Ammon's horn (tissue), 1 donor: ENCODE measurements at regions not wholly inside any gene's neighbourhood (a gene's known extent, or its start where the extent isn't known, plus 50 kb on each side); places are given as distances from the start of the nearest gene placed in this dataset.

Experiments
- DNase-seq: peaks from one replicate; pipeline ENCODE4 v3.0.0-alpha.2; 2016; ENCODE audit warnings: low spot score

DNA sequence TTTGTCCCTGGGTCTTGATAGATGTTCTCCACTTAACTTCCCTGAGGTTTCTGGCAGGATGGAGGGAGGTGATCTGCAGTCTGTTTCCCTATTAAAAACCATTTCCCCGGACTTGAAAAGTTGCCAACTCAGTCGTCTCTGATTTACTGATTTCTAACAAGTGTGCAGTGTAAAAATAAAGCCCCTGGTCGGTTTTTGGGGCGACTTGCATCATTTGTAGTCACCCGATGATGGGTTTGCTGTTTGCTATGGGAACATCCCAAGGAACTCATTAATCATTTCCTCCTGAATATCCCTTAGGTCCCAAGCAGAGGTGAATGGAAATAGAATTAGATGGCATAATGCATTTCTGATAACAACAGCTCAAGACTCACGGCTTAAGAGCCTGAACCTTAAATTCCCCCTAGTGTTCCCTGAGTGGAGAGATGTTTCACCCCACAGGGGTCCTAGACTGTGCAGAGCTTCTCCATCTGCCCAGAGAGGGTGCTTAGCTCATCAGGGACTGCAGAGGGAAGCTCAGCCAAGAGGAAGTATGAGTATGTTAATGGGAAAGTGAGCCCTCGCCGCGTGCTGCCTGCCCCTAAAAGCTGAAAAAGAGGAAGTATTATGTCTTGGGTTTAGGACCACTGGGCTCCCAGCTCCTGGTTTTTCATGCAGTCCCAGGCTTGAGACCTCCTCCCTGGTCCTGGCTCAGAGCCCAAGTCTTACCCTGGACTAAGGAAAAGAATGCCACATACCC is 115.1 kb upstream of the DAP start:
- DNase-seq = peak; percentile 44

DNA sequence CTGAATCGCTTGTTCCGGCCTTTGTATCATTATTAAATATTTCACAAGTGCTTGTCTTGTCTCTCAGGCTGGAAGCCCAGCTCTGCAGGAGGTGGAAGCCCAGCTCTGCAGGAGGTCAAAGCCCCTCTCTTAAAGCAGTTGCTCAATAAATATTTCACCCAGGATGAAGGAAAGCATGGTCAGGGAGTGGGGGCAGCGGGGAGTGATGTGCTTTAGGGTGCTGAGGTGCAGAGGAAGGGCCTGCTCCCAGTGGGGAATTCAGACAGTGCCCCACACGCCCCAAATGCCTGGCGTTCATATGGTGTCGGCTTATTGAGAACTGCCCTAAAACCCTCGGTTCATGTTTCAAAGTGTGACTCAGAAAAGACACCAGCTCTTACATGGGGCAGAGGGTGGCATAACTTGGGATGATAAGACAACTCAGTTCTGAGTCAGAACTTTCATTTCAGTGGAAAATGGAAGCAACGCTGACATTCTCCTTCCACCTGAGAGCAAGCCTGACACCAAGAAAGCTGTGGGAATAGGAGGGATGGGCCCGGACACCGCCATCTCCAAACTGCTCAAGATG is 114.3 kb upstream of the DAP start:
- no peak for DNase-seq

DNA sequence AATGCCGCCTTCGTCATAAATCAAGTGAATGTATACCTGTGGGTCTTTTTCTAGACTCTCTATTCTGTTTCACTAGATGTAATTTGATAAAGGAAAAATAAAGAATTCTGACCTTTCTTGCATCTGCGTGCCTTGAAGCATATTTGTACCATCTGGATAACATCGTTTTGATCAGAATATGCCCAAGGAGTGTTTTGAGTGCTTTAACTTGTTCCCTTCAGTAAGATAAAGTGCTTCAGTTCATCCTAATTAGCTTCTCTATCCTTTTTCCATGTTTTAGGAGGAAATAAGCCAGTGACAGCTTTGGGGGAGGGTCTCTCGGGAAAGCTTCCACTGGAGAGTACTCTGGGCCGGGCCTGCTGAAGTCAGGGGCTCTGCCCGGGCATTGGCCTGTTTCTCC is 113.5 kb upstream of the DAP start:
- DNase-seq = no peak

- no peak for DNase-seq
Observed at GRCh38 chr5:10870791-10871190, 109.8 kb upstream of the DAP start.

GRCh38 chr5:10868956-10869355 is 107.9 kb upstream of the DAP start:
- no peak for DNase-seq

GRCh38 chr5:10867389-10868303 is 106.6 kb upstream of the DAP start:
- no peak for DNase-seq

DNA sequence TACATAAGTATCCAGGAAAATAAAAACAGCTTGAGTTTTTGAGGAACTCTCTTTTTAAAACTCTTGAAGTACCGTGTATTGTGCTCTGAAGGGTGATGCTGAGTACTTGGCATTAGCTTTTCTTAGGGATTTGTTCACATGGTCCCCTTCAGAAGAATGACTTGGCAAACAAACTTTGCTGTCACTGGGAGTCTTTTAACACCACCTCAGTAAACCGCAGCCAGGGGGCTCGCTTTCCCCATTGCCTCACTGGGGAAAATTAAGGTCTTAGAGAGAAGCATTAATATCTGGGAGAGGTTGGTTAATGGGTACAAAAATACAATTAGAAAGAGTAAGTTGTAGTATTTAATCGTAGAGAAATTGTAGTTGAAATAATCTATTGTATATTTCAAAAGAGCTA is 105.9 kb upstream of the DAP start:
- DNase-seq = peak; percentile 33

DNA sequence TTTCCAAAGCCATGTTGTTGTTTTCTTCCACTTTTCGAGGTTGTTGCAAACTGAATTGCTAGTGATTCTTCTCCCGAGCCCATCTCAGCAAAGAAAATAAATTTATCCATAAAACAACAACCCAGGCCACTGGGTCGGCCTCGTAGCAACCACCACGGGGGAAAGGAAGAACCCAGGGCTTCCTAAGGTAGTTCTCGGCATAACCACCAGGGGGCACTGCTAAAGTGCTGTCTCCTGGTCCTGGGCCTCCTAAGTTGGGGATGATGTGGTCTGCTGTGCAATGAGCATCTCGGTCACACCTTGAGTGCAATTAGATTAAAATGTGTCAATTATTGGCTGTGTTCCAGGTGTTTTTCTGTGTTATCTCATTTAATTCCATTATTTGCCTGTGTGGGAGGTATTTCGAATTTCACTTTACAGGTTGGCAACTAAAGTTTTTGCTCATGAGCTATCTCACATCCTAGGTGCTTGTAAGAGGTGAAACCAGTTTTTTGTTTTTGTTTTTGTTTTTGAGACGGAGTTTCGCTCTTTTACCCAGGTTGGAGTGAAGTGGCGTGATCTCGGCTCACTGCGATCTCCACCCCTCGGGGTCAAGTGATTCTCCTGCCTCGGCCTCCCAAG is 102.8 kb upstream of the DAP start:
- peak; percentile 47 for DNase-seq

DNA sequence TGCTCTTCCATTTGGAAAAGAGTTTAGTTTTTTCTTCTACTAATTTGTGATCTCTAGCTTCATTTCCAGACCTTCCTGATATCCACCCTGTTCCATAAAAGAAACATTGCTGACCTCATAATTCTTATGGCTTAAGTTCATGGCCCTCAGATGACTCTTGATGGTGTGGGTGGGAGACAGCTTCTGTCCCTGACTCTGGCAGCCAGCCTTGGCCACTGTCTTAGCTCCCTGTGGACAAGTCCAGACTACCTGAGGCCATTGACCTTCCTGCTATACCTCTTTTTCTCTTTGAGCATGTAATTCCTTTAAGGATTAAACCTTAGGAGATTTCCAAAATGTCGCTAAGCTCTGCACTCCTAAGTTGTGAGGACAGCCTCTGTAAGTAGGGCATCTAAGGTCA is 101.1 kb upstream of the DAP start:
- no peak for DNase-seq

DNA sequence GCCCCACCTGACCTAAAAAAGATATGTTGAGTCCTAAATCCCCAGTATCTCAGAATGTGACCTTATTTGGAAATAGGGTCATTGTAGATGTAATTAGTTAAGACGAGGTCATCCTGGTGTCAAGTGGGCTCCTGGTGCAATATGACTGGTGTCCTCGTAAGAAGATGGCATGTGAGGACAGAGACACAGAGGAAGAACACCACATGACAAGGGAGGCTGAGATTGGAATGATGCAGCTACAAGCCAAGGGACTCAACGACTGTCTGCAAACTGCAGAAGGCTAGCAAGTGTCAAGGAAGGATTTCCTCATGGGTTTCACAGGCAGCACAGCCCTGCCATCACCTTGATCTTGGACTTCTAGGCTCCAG is 100.4 kb upstream of the DAP start:
- DNase-seq = no peak

DNA sequence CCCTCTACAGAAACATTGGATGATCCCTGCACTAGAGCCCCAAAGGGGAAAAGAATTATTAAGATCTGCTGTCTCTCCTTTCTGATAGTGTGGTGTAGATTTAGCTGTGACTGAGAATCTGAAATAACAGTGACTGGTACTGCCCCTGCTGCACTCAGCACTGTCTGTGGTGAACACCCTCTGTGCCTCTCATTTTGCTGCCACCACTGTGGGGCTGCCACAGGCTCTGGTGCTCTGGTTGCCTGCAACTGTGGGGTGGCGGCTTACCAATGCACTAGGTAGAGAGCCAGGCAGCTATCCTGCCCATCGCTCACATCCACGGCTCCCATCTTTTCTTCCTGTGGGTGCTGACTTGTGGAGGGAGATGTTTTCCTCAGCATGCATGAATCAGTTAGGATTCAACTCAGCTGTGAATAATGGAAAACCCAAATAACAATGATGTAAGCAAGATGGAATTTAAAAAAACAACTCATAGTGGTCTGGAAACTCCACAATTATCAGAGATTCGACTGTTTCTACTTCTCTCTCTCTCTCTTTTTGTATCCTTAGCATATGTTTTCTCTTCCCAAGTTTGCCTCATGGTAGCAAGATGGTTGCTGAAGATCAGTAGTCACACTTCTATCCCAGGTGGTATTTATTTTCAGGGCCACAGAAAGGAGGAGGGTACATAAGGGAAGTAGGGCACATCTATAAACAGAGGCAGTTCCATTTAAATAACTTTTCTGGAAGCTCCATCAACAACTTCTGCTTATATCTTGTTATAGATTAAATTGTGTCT is 99.8 kb upstream of the DAP start:
- DNase-seq = no peak

DNA sequence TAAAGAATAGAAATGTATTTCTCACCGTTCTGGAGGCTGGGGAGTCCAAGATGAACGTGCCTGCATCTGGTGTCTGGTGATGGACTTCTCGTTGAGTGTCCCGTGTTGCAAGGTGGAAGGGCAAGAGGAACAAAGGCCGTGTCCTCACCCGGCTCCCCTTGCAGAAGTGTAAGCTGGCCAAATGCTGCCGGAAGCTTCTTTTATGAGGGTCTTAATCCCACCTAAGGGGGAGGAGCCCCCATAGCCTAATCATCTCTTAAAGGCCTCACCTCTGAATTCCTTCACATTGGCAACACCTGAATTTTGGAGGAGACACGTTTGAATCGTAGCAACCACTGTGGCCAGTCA is 99.1 kb upstream of the DAP start:
- no peak for DNase-seq

DNA sequence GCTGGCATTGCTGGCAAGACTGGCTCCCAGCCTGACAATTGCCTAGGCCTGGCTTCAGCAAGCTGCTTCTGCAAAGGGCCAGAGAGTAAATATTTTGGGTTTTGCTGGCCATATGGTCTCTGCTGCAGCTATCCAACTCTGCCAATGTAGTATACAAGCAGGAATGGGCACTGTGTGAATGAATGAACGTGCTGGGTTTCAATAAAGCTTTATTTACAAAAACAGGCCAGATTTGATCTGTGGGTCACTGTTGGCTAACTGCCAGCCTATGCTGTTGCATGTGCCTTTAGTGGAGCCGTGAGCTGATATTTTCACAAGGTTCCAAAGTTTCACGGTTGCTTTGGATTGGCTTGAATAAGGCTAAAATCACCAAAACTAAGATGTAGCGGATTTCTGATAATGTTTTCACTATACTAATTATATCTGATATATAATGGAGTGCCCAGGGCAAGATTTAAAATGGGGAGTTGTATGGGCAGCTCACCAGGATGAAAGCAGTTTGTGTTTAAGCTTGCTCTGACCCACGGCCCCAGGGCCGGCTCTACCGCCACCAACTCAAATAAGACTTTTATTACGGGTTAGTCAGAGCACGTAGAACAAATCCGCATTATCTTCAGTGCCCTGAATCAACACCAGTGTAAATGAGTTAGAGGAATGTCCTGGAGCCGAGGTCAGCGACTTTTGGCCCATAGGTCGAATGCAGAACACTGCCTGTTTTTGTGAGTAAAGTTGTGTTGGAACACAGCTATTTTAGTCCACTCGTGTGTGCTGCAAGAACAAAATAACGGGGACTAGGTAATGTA is 98.6 kb upstream of the DAP start:
- DNase-seq = no peak

DNA sequence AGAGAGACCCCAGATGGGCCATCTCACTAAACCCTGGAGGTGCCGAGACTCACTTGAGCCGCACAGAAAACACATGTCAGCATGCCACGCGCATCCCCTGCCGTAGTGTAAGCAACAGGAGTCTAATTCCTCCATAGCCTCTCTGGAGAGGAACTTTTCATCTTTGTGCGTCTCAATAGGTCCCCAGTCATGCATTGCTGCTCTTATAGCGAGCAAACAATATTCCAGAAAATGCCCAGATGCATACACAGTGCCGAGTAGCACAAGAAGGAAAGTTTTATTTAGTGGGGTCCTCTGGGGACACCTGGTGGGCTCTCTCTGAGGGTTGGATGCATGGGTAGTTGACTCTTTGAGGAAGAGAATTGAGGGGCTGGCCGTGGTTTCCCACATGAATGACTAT is 97.9 kb upstream of the DAP start:
- no peak for DNase-seq

- no peak for DNase-seq
Observed at GRCh38 chr5:10858307-10858706, 97.3 kb upstream of the DAP start.

DNA sequence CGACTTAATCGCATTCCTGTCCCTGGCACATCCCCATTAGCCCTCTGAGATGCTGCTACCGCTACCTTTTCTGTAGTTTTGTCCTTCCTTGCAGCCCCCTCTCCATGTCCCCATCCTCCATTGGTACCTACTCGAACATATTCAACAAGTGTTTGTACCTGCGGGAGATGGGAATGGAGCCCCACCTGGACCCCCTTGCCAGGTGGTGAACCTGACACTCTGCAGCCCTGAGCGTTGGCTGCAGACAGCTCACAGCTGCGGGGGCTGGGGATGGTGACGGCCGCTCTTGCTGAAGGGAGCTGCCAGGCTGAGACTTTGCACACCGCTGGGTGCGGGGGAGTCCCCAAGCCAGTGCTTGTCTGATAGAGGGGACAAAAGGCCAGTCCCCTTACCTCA is 96.3 kb upstream of the DAP start:
- no peak for DNase-seq

DNA sequence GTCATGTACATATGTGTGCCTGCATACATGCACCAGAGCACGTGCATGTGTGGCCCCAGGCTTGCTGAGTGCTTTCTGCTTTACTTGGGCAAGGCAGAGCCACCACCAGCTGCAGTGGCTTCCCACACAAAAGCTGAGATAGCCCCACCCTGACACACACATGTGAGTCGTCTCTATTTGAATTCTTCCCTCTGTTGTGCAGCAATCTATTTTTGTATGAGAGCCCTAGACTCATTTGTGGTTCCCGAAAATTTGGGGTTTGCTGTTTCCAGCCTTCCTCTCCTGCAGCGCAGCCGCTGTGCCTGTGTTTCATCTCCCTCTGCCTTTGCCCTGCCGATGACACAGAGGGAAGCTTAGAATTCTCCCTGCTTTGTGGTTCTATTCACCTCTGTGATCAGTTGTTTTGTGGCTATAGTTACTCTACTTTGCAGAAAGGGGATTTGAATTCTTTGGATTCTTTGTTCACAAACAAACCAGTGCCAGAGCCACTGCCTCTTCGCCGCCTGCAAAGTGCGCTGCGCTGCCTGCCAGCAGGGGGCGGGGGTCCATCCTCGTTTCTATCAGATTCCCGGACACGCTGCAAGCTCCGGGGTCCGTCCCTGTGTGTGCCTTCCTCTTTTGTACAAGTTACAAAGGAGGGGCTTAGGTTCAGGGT is 95.8 kb upstream of the DAP start:
- DNase-seq = peak; percentile 77

DNA sequence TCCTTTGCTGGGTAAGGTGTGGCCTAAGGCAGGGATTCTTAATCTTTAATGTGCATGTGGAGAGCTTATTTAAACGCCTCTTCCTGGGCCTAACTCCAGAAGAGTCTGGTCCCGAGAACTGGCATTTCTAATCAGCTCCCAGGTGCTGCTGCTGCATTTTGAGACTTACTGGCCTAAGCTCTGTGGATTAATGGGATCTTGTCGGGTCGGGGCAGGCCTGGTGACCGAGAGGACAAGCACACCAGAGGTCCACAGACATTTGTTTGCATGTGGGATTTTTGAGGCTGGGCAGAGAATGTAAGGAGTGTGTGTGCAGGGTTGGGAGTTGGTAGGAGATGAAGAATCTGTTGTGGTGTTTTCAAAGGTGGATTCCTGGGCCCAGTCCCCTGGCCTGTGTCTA is 95.0 kb upstream of the DAP start:
- DNase-seq = no peak

GRCh38 chr5:10854506-10855277 is 93.7 kb upstream of the DAP start:
- peak; percentile 52 for DNase-seq

DNA sequence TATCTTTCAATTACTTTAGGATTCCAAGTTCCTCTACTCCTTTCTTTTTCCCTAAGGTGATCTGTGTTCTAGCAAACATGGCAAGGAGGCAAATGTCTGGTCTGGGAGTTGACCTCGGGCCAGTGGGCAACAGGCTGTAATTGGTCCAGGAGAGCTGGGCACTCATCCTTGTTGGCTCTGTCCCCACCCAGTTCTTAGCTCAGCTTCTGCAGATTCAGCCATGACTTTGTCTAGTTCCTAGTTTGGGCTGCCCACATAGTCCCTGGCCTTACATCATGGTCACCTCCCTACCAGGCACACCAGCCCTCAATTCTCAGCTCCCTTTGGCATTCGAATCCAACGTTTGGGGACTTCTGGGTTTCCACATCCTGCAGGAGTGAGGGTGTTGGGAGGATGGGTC is 92.1 kb upstream of the DAP start:
- DNase-seq = no peak
